ENCODE measurements at regions not wholly inside any gene's neighbourhood (a gene's known extent, or its start where the extent isn't known, plus 50 kb on each side); places are given as distances from the start of the nearest gene placed in this dataset.

DNA sequence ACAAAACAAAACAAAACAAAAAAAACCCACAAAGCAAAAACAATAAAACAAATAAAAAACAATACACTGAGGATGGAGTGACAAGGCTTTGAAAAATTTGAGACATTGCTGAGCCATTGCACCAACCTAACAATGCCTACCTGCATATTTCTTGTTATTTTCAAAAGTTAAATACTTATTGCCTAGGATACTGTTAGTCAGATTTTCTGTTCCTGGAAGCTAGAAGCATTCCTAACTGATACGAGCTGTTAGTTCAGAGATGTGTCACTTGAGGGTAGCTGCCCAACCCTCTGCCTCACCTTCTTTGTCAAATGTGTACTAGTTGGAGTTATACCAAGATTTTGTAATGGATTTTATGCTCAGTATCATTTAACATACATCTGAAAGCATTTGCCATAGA, 187.2 kb downstream of the TXNL1 start:
- Histone ChIP-seq H4K20me1 (ENCODE audit: control insufficient read depth, insufficient read depth, insufficient read length) (no peaks in the 10 kb centered on the region), H3K27me3 (ENCODE audit: insufficient read depth, low read length) (no peaks in the 10 kb centered on the region), H3K56ac (ENCODE audit: insufficient read length, low read depth, low read length) (no peak overlapping the region), H3K79me2 (ENCODE audit: insufficient read depth, low read length) (no peaks in the 10 kb centered on the region), H3K23ac (ENCODE audit: insufficient read length, low read depth, low read length) (no peak overlapping the region), H2AFZ (ENCODE audit: low read length) (no peak overlapping the region), H2AK5ac (ENCODE audit: insufficient read length, low read length) (no peak overlapping the region), H3K23me2 (ENCODE audit: insufficient read length, low read depth, low read length, poor library complexity, severe bottlenecking) (no peaks in the 10 kb centered on the region), H3T11ph (ENCODE audit: low read length) (no peak overlapping the region), H3K18ac (ENCODE audit: insufficient read length, low read depth, low read length) (no peak overlapping the region), H3K4me1 (ENCODE audit: insufficient read depth, low read length) (peaks cover 8% of the 10 kb centered on the region; the same call in 1 of the 2 replicates), H4K91ac (ENCODE audit: insufficient read length, low read depth, low read length) (no peak overlapping the region), H2BK120ac (ENCODE audit: low read depth, low read length, poor library complexity, severe bottlenecking) (no peak overlapping the region), H3K4ac (ENCODE audit: low read depth, low read length) (no peak overlapping the region), H2BK20ac (ENCODE audit: low read depth, low read length, poor library complexity, severe bottlenecking) (no peak overlapping the region), H2BK12ac (ENCODE audit: insufficient read length, low read depth, low read length) (no peak overlapping the region), H3K14ac (ENCODE audit: insufficient read depth, low read length) (no peak overlapping the region), H3K9me3 (ENCODE audit: control insufficient read depth, low read depth, low read length) (no peaks in the 10 kb centered on the region), H3K27ac (ENCODE audit: insufficient read length, low read depth, low read length) (no peak overlapping the region), H3K4me2 (ENCODE audit: insufficient read depth, insufficient read length, low read length) (no peak overlapping the region), H2BK15ac (ENCODE audit: low read depth, low read length) (no peak overlapping the region), H3K79me1 (ENCODE audit: insufficient read depth, low read depth, low read length, poor library complexity, severe bottlenecking) (no peaks in the 10 kb centered on the region), H4K5ac (ENCODE audit: insufficient read length, low read depth, low read length) (no peak overlapping the region), H3K9ac (ENCODE audit: extremely low read depth, insufficient read length, low read length) (no peak overlapping the region), H4K8ac (replicated peaks; ENCODE audit: insufficient read length, low read depth, low read length) (no peak overlapping the region), H2BK5ac (ENCODE audit: insufficient read length, low read length) (no peak overlapping the region)
- Mint-ChIP-seq H3K27ac (no peak overlapping the region), H3K4me1 (peaks cover 20 to 31% of the 10 kb centered on the region in 2 experiments), H3K4me3 (no peak overlapping the region), H3K9me3 (no peaks in the 10 kb centered on the region; a peak in 1 of 5 replicates), H3K36me3 (ENCODE audit: insufficient read depth in 1 of 3, low read depth in 3 of 3) (no peaks in the 10 kb centered on the region), H3K27me3 (ENCODE audit: low read depth) (peaks cover 1% of the 10 kb centered on the region; the same call in 1 of the 2 replicates)
- TF ChIP-seq, protein P1, sequence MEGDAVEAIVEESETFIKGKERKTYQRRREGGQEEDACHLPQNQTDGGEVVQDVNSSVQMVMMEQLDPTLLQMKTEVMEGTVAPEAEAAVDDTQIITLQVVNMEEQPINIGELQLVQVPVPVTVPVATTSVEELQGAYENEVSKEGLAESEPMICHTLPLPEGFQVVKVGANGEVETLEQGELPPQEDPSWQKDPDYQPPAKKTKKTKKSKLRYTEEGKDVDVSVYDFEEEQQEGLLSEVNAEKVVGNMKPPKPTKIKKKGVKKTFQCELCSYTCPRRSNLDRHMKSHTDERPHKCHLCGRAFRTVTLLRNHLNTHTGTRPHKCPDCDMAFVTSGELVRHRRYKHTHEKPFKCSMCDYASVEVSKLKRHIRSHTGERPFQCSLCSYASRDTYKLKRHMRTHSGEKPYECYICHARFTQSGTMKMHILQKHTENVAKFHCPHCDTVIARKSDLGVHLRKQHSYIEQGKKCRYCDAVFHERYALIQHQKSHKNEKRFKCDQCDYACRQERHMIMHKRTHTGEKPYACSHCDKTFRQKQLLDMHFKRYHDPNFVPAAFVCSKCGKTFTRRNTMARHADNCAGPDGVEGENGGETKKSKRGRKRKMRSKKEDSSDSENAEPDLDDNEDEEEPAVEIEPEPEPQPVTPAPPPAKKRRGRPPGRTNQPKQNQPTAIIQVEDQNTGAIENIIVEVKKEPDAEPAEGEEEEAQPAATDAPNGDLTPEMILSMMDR (conservative IDR thresholded peaks at IDR 0.05): no peak
- DNase-seq: no peak
- WGBS (ENCODE audit: extremely low coverage, insufficient read length, low lambda C conversion rate): no CpG with 5 or more reads among the region's 1 CpG
